DOHH2 (cell line): ENCODE measurements at regions not wholly inside any gene's neighbourhood (a gene's known extent, or its start where the extent isn't known, plus 50 kb on each side); places are given as distances from the start of the nearest gene placed in this dataset.
"Not testable (repeated sequence)": the region's sequence is repeated elsewhere in the genome, so short reads cannot be mapped to it uniquely, and the experiment has no call there.

Source experiments
- H3F3A ChIP-seq: fragments of 200-600 bp; sonication (generic), shearing (Covaris generic); 2 replicates; pipeline ENCODE4 v1.6.0; 2016; ENCODE audit warnings: antibody characterized with exemption, mild to moderate bottlenecking; ENCODE audit not compliant: control insufficient read depth, insufficient read depth
- H3K27ac ChIP-seq: fragments of 200-600 bp; sonication (generic); 2 replicates; pipeline ENCODE4 v1.5.1; 2014; ENCODE audit warnings: low read depth, mild to moderate bottlenecking, low read length, moderate library complexity
- H3K27me3 ChIP-seq: fragments of 200-600 bp; sonication (generic); 2 replicates; pipeline ENCODE4 v1.6.1; 2014; ENCODE audit warnings: mild to moderate bottlenecking, low read length, mixed read lengths; ENCODE audit not compliant: control insufficient read depth
- H3K36me3 ChIP-seq: fragments of 200-600 bp; sonication (generic); 2 replicates; pipeline ENCODE4 v1.6.1; 2014; ENCODE audit warnings: mild to moderate bottlenecking, low read length, moderate library complexity, mixed read lengths; ENCODE audit not compliant: control insufficient read depth
- H3K4me1 ChIP-seq: fragments of 200-600 bp; sonication (generic); 2 replicates; pipeline ENCODE4 v1.6.1; 2014; ENCODE audit warnings: mild to moderate bottlenecking, low read length, mixed read lengths; ENCODE audit not compliant: control insufficient read depth
- H3K4me2 ChIP-seq: fragments of 200-600 bp; sonication (generic); 2 replicates; pipeline ENCODE4 v1.6.0; 2014; ENCODE audit warnings: mild to moderate bottlenecking, low read length, moderate library complexity
- H3K4me3 ChIP-seq: fragments of 200-600 bp; sonication (generic); 2 replicates; pipeline ENCODE4 v1.5.1; 2014; ENCODE audit warnings: mild to moderate bottlenecking, low read length, mixed read lengths
- H3K79me2 ChIP-seq: fragments of 200-600 bp; sonication (generic); 2 replicates; pipeline ENCODE4 v1.6.1; 2014; ENCODE audit warnings: mild to moderate bottlenecking, low read length, mixed read lengths; ENCODE audit not compliant: control insufficient read depth
- H3K9me2 ChIP-seq: fragments of 200-600 bp; sonication (generic); replicated peaks from 2 replicates; pipeline ENCODE4 v1.6.1; 2014; ENCODE audit warnings: mild to moderate bottlenecking, low read length, mixed read lengths; ENCODE audit not compliant: control insufficient read depth
- H3K9me3 ChIP-seq: fragments of 200-600 bp; sonication (generic); 2 replicates; pipeline ENCODE4 v1.6.1; 2014; ENCODE audit warnings: antibody characterized with exemption, low read length, mixed read lengths; ENCODE audit not compliant: control insufficient read depth, insufficient read depth
- H4K20me1 ChIP-seq: fragments of 200-600 bp; sonication (generic); 2 replicates; pipeline ENCODE4 v1.6.0; 2014; ENCODE audit warnings: low read depth, mild to moderate bottlenecking, antibody characterized with exemption, low read length, moderate library complexity; ENCODE audit not compliant: control insufficient read depth, insufficient read depth
- EZH2phosphoT487 ChIP-seq: fragments of 200-600 bp; sonication (generic); IDR thresholded peaks from 2 replicates; pipeline ENCODE4 v1.6.1; 2017; ENCODE audit warnings: borderline replicate concordance, mild to moderate bottlenecking, antibody characterized with exemption, low read length, moderate library complexity, mixed read lengths
- TF ChIP-seq, protein P1 (sequence below): fragments of 200-600 bp; sonication (generic); IDR thresholded peaks from one replicate; pipeline ENCODE4 v1.5.1; 2014; ENCODE audit warnings: antibody characterized with exemption, mild to moderate bottlenecking, low read depth, low read length; ENCODE audit not compliant: poor library complexity, severe bottlenecking

DNA sequence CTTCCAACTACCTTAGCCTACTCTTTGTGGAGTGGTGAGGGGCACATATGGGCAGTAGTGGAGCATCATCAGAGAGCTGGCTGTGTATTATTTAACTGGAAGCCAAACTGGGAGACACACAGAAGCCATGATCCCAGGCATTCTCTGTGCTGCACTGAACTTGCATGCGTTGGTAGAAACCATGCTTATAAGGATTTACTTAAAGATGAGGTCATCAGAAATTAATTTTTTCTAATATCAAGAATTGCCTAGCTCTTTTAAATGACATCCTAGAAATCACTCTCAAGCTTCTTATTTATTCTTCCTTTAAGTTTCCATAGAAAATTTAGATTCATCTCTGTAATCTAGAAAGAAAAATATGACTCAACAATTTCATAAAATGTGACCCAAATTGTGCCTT is 136.2 kb downstream of the KCNK1 start:
- Histone ChIP-seq H4K20me1 (no peaks in the 10 kb centered on the region), H3K9me2 (no peaks in the 10 kb centered on the region), H3K36me3 (no peaks in the 10 kb centered on the region), H3K27ac (no peak overlapping the region), H3K4me1 (no peaks in the 10 kb centered on the region), H3K4me2 (no peak overlapping the region), H3F3A (no peaks in the 10 kb centered on the region), H3K79me2 (no peaks in the 10 kb centered on the region), H3K4me3 (no peak overlapping the region), H3K9me3 (no peaks in the 10 kb centered on the region), H3K27me3 (no peaks in the 10 kb centered on the region)
- TF ChIP-seq, protein P1, sequence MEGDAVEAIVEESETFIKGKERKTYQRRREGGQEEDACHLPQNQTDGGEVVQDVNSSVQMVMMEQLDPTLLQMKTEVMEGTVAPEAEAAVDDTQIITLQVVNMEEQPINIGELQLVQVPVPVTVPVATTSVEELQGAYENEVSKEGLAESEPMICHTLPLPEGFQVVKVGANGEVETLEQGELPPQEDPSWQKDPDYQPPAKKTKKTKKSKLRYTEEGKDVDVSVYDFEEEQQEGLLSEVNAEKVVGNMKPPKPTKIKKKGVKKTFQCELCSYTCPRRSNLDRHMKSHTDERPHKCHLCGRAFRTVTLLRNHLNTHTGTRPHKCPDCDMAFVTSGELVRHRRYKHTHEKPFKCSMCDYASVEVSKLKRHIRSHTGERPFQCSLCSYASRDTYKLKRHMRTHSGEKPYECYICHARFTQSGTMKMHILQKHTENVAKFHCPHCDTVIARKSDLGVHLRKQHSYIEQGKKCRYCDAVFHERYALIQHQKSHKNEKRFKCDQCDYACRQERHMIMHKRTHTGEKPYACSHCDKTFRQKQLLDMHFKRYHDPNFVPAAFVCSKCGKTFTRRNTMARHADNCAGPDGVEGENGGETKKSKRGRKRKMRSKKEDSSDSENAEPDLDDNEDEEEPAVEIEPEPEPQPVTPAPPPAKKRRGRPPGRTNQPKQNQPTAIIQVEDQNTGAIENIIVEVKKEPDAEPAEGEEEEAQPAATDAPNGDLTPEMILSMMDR, result no peak
- TF ChIP-seq EZH2phosphoT487, result no peak

DNA sequence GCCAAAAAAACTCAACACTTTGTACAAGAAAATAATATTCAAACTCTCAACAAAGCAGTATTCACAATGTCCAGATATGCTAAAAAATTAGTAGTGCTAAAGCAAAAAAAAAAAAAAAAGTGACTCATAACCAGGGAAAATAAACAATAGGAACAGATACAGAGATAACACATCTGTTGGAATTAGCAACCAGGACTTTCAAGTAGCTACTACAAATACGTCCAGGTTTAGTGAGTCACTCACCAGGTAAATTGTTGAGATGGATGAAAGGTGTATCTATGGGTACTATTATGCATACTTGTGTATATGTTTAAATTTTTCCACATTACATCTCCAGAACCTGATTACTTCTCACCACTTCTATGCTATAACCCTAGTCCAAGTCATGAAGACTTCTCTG is 144.8 kb upstream of the SLC35F3 start:
- Histone ChIP-seq H3K4me3 (no peak overlapping the region), H3K79me2 (no peaks in the 10 kb centered on the region)
- TF ChIP-seq, protein P1, result no peak
- TF ChIP-seq EZH2phosphoT487, result no peak

GRCh38 chr1:233764304-233764703 is 140.2 kb upstream of the SLC35F3 start:
- H3K36me3 ChIP-seq, H3K4me3 ChIP-seq: not testable (repeated sequence)

More for the DNA sequence above, 144.8 kb upstream of the SLC35F3 start:
- Histone ChIP-seq H3K4me1 (no peaks in the 10 kb centered on the region), H3K36me3 (no peaks in the 10 kb centered on the region), H3K9me2 (no peaks in the 10 kb centered on the region), H3K9me3 (no peaks in the 10 kb centered on the region), H3K27me3 (no peaks in the 10 kb centered on the region), H3K27ac (no peak overlapping the region), H3K4me2 (no peak overlapping the region), H3F3A (no peaks in the 10 kb centered on the region), H4K20me1 (no peaks in the 10 kb centered on the region)

GRCh38 chr1:233777566-233777965 is 126.9 kb upstream of the SLC35F3 start:
- H3K4me1 ChIP-seq, result no peaks in the 10 kb centered on the region
- H3F3A ChIP-seq, result no peaks in the 10 kb centered on the region
- H4K20me1 ChIP-seq, result no peaks in the 10 kb centered on the region
- H3K4me2 ChIP-seq, result no peak overlapping the region
- no peak overlapping the region for H3K4me3 ChIP-seq
- H3K9me2 ChIP-seq, result no peaks in the 10 kb centered on the region
- no peaks in the 10 kb centered on the region for H3K9me3 ChIP-seq
- H3K27ac ChIP-seq, result no peak overlapping the region
- TF ChIP-seq EZH2phosphoT487, result no peak
- TF ChIP-seq, protein P1, result no peak
- no peaks in the 10 kb centered on the region for H3K36me3 ChIP-seq
- no peaks in the 10 kb centered on the region for H3K27me3 ChIP-seq
- H3K79me2 ChIP-seq, result no peaks in the 10 kb centered on the region

More at GRCh38 chr1:233764304-233764703, 140.2 kb upstream of the SLC35F3 start:
- H3K79me2 ChIP-seq, H3K9me3 ChIP-seq, H3K4me2 ChIP-seq, H3F3A ChIP-seq, H3K27ac ChIP-seq, H4K20me1 ChIP-seq, H3K27me3 ChIP-seq, H3K9me2 ChIP-seq, H3K4me1 ChIP-seq: not testable (repeated sequence)
